Pancreas (tissue), 10 donors: ENCODE measurements at regions not wholly inside any gene's neighbourhood (a gene's known extent, or its start where the extent isn't known, plus 50 kb on each side); places are given as distances from the start of the nearest gene placed in this dataset.
A peak's percentile ranks its signal among the peaks of the same experiment; 100 is the strongest.

Experiments
- ATAC-seq, 4 donors: fragments of 200-7000 bp; cut with Tn5 transposase; one replicate each; pipeline versions ENCODE4 v1.8.0 to v1.9.1; 2020; ENCODE audit warnings: mild to moderate bottlenecking in 4 of 4, moderate library complexity in 4 of 4
- DNase-seq, 6 donors: peaks; one replicate each; pipeline ENCODE4 v3.0.0-alpha.2; 2020
- FAIRE-seq: peaks from 2 replicates; lab custom pipeline; 2012; peaks lifted over from hg19 to GRCh38; lab: Jason Lieb, UNC
- H3K27ac ChIP-seq, 4 donors: fragments of 200-600 bp; sonication (generic); 1 replicate in 3 of 4; 2 replicates in 1 of 4; pipeline versions ENCODE4 v1.5.0 to v1.8.0; 2020
- H3K27me3 ChIP-seq, 4 donors: fragments of 200-600 bp; one replicate each; pipeline ENCODE4 v1.8.0; 2021
- H3K36me3 ChIP-seq, 3 donors: fragments of 200-600 bp; sonication (generic) in 1 of 3; one replicate each; pipeline versions ENCODE4 v1.5.0 to v1.8.0; 2020 to 2021
- H3K4me1 ChIP-seq, 3 donors: fragments of 200-600 bp; one replicate each; pipeline ENCODE4 v1.8.0; 2021
- H3K4me3 ChIP-seq, 4 donors: fragments of 200-600 bp; sonication (generic) in 2 of 4; one replicate each; pipeline versions ENCODE4 v1.5.0 to v1.8.0; 2020 to 2021
- H3K9me3 ChIP-seq, 4 donors: fragments of 200-600 bp; one replicate each; pipeline ENCODE4 v1.8.0; 2021
- WGBS, 2 donors: extraction: QIAGEN DNeasy Blood & Tissue Kit; methylation state at CpG; one replicate each; pipeline ENCODE4 v1.1.7; 2013; 5-methylcytosine and 5-hydroxymethylcytosine counted together
- intact Hi-C, 3 donors: fragments of 100-400 bp; cut with DNase I; formaldehyde crosslinking; loops; one replicate each; pipeline versions ENCODE4 v1.11.1 to v1.14.2; 2022
- TF ChIP-seq, protein P1 (sequence below), 4 donors: fragments of 200-600 bp; sonication (generic) in 3 of 4; IDR thresholded peaks; one replicate each; pipeline versions ENCODE4 v1.5.0 to v1.8.0; 2021; ENCODE audit warnings: antibody characterized with exemption in 4 of 4
- donor health status: healthy with polysubstance abuse.
- donor health status: DM: no; HTN: no; CAD: no; lungs with moderate emphysema.
- donor health status: DM: no; HTN: no; CAD: no.
- donor health status: control.
- donor health status: control.
- donor health status: Bipolar disorder and iron deficiency.
- donor health status: DM: yes; HTN: yes; CAD: no.
- donor health status: DM: no; HTN: no; CAD: no.
- donor health status: DM: no; HTN: no; CAD: no.
- donor health status: DM: yes; HTN: yes; CAD: no.

DNA sequence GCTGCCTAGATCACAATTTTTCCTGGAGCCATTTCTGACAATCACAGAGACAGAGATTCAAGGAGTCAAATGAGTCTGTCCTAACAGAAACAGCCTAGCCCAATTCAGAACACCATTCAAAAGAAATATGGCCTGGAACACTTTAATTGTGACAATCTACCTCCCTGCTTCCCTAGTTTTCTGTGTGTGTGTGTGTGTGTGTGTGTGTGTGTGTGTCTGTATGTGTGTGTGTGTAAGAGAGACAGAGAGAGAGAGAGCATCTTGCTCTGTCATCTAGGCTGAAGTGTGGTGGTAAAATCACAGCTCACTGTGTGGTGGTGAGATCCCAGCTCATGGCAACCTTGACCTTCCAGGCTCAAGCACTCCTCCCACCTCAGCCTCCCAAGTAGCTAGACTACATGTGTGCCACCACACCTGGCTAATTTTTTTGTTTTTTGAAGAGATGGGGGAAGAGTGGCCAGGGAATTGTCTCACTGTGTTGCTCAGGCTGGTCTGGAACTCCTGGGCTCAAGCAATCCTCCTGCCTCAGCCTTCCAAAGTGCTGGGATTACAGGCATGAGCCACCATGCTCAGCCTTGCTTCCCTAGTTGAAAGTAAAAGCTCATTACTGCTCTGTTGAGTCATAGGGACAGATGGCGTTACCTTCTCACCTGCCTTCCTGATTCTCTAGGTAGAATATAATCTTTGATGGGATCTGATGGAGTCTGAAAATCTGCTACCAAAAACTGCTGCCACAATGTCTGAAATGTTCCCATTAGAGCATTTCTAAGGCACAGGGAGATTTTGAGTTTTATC lies 89.6 kb upstream of the BEND6 start:
- Histone ChIP-seq H3K27ac (no peak overlapping the region), H3K4me3 (no peak overlapping the region), H3K27me3 (no peaks in the 10 kb centered on the region), H3K9me3 (no peaks in the 10 kb centered on the region), H3K4me1 (peaks cover 0 to 17% (median 0%) of the 10 kb centered on the region in 3 donors), H3K36me3 (no peaks in the 10 kb centered on the region)
- intact Hi-C loops = no loop called here
- DNase-seq (no peak), FAIRE-seq (no peak), ATAC-seq (no peak)
- 87% methylated on average over 1 of the region's 1 CpG for WGBS, 2 donors
- TF ChIP-seq, protein P1, sequence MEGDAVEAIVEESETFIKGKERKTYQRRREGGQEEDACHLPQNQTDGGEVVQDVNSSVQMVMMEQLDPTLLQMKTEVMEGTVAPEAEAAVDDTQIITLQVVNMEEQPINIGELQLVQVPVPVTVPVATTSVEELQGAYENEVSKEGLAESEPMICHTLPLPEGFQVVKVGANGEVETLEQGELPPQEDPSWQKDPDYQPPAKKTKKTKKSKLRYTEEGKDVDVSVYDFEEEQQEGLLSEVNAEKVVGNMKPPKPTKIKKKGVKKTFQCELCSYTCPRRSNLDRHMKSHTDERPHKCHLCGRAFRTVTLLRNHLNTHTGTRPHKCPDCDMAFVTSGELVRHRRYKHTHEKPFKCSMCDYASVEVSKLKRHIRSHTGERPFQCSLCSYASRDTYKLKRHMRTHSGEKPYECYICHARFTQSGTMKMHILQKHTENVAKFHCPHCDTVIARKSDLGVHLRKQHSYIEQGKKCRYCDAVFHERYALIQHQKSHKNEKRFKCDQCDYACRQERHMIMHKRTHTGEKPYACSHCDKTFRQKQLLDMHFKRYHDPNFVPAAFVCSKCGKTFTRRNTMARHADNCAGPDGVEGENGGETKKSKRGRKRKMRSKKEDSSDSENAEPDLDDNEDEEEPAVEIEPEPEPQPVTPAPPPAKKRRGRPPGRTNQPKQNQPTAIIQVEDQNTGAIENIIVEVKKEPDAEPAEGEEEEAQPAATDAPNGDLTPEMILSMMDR (IDR thresholded peaks at IDR 0.05) = no peak

DNA sequence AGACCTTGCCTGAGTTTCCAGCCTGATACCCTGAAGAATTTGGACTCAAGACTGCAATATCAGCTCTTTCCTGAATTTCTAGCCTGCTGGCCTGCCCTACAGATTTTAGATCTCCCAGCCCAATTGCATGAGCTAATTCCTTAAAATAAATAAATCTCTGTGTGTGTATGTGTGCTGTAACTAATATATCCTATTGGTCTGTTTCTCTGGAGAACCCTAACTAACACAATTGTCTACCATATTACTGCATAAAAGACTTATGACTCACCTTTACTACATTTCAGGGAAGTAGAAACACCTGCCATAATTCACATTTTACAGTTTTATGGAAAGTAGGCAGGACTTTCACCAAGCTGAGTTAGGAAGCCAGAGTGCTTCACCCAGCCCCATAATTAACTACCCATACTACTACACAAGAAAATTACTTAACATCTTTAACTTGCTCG lies 90.7 kb upstream of the BEND6 start:
- H3K4me3 ChIP-seq = no peak overlapping the region
- H3K36me3 ChIP-seq = no peaks in the 10 kb centered on the region
- H3K27me3 ChIP-seq = no peaks in the 10 kb centered on the region
- H3K9me3 ChIP-seq = no peaks in the 10 kb centered on the region
- peaks cover 0 to 16% (median 0%) of the 10 kb centered on the region in 3 donors for H3K4me1 ChIP-seq
- intact Hi-C loops = no loop called here
- peak overlapping the region in 2 of 4 donors; percentile 10 to 19 for H3K27ac ChIP-seq
- ATAC-seq = peak in 2 of 4 donors; percentile 29 to 44
- TF ChIP-seq, protein P1 (IDR thresholded peaks at IDR 0.05) = no peak
- WGBS, 2 donors = 57 to 69% methylated on average over 1 of the region's 1 CpG
- FAIRE-seq = peak; percentile 63
- no peak for DNase-seq

DNA sequence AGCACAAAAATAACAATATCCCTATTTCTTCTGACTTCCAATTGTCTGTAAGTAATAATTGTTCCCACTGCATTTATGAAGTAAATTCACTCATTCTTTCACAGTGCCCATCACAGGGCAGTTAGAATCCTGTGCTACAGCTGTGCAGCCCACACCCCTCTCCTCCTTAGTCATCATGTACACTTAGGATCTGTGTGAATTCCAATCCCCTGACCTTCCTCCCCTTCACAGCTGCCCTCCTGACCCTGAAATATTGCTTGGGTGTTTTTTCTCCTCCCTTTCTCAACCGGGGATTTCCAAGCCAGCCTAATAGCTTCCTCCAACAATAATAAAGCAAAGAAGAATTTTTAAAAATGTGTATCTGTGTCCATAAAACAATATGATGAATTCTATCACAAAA lies 91.5 kb upstream of the BEND6 start:
- Histone ChIP-seq H3K36me3 (no peaks in the 10 kb centered on the region), H3K9me3 (no peaks in the 10 kb centered on the region), H3K4me3 (no peak overlapping the region), H3K4me1 (peaks cover 0 to 8% (median 0%) of the 10 kb centered on the region in 3 donors), H3K27ac (no peak overlapping the region), H3K27me3 (no peaks in the 10 kb centered on the region)
- 31 to 50% methylated on average over 1 of the region's 1 CpG for WGBS, 2 donors
- TF ChIP-seq, protein P1 (IDR thresholded peaks at IDR 0.05) = no peak
- intact Hi-C loops = no loop called here
- ATAC-seq (peak in 2 of 4 donors; percentile 64 to 80), DNase-seq (no peak), FAIRE-seq (no peak)

DNA sequence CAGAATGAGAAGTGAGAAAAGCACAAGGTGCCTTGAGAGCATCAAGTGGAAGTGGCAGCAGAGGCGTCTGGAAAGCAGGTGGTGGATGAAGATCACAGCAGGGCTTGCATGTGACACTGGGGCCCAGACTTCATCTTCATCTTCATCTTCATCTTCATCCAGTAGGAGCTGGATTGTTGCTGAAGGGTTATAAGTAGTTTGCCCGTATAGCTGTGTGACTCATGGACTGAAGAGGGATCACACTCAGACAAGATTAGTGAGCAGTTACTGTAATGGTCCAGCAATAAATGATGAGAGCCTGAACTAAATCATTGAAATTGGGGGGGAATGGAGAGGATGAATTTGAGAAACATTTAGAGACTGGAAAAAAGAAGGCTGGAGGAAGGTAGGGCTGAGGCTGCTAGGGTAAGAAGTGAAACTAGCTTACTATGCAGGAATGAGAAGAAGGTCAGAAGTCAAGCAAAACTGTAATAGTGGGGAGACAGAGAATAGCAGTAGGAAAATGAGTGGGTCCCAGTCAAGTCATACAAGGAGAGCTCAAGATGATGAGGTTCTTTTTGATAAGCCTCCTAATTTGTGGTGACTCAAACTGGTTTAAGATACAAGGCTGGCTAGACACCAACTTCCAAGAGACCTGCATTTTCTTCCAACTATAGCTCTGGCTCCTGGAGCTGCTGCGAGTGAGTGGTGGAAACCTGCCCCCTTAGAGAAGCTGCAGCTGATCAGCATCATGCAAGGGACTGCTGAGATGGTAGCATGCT lies 92.3 kb upstream of the BEND6 start:
- intact Hi-C loops = no loop called here
- TF ChIP-seq, protein P1 (IDR thresholded peaks at IDR 0.05) = no peak

More for the DNA sequence above, 92.3 kb upstream of the BEND6 start:
- no peak for DNase-seq
- no peak overlapping the region for H3K27ac ChIP-seq
- peak in 1 of 4 donors; percentile 59 for ATAC-seq
- whole genome bisulfite sequencing, 2 donors = 70 to 78% methylated on average over 3 of the region's 3 CpGs
- H3K27me3 ChIP-seq = no peaks in the 10 kb centered on the region
- no peaks in the 10 kb centered on the region for H3K36me3 ChIP-seq
- no peaks in the 10 kb centered on the region for H3K9me3 ChIP-seq
- FAIRE-seq = no peak
- H3K4me1 ChIP-seq = peaks cover 0 to 6% (median 0%) of the 10 kb centered on the region in 3 donors
- no peak overlapping the region for H3K4me3 ChIP-seq
